GM23338 (cell line): ENCODE measurements at regions not wholly inside any gene's neighbourhood (a gene's known extent, or its start where the extent isn't known, plus 50 kb on each side); places are given as distances from the start of the nearest gene placed in this dataset.

Source experiments
- ATAC-seq: fragments of 200-7000 bp; cut with Tn5 transposase; 3 replicates; pipeline ENCODE4 v1.9.1; 2020
- DNase-seq: peaks from one replicate; pipeline ENCODE4 v3.0.0-alpha.2; 2015; ENCODE audit warnings: low spot score
- H2AFZ ChIP-seq: fragments of 200-600 bp; sonication (generic); 2 replicates; pipeline ENCODE4 v1.8.0; 2016; ENCODE audit warnings: antibody characterized with exemption, mild to moderate bottlenecking, moderate library complexity
- H3F3A ChIP-seq: fragments of 200-600 bp; sonication (generic); replicated peaks from 2 replicates; pipeline ENCODE4 v1.8.0; 2017; ENCODE audit warnings: antibody characterized with exemption, mixed run types, low read depth
- H3K27ac ChIP-seq: fragments of 200-600 bp; sonication (generic); 2 replicates; pipeline ENCODE4 v1.6.1; 2016; ENCODE audit warnings: low read depth
- H3K27me3 ChIP-seq: fragments of 200-600 bp; sonication (generic); 2 replicates; pipeline ENCODE4 v1.8.0; 2016; ENCODE audit warnings: mild to moderate bottlenecking, mixed run types, moderate library complexity; ENCODE audit not compliant: insufficient read depth
- H3K36me3 ChIP-seq: fragments of 200-600 bp; sonication (generic); 2 replicates; pipeline ENCODE4 v1.8.0; 2016; ENCODE audit warnings: mild to moderate bottlenecking; ENCODE audit not compliant: insufficient read depth
- H3K4me1 ChIP-seq: fragments of 200-600 bp; sonication (generic); 2 replicates; pipeline ENCODE4 v1.8.0; 2016; ENCODE audit warnings: mild to moderate bottlenecking, moderate library complexity; ENCODE audit not compliant: insufficient read depth
- H3K4me2 ChIP-seq: fragments of 200-600 bp; sonication (generic); 2 replicates; pipeline ENCODE4 v1.7.1; 2017; ENCODE audit warnings: mixed run types
- H3K4me3 ChIP-seq: fragments of 200-600 bp; sonication (generic); 2 replicates; pipeline ENCODE4 v1.6.1; 2016; ENCODE audit warnings: mixed run types
- H3K79me2 ChIP-seq: fragments of 200-600 bp; sonication (generic); replicated peaks from 2 replicates; pipeline ENCODE4 v1.8.0; 2017; ENCODE audit warnings: mild to moderate bottlenecking; ENCODE audit not compliant: insufficient read depth
- H3K9me2 ChIP-seq: fragments of 200-600 bp; sonication (generic); 2 replicates; pipeline ENCODE4 v1.8.0; 2017; ENCODE audit not compliant: insufficient read depth
- H4K20me1 ChIP-seq: fragments of 200-600 bp; sonication (generic); replicated peaks from 2 replicates; pipeline ENCODE4 v1.8.0; 2017; ENCODE audit warnings: mild to moderate bottlenecking; ENCODE audit not compliant: insufficient read depth
- H3K27ac Mint-ChIP-seq: 2 replicates; pipeline ENCODE4 v1.8.0; 2020; ENCODE audit warnings: inconsistent platforms, mild to moderate bottlenecking, moderate library complexity, mixed read lengths
- H3K27me3 Mint-ChIP-seq: 3 replicates; pipeline ENCODE4 v1.8.0; 2022; ENCODE audit warnings: low read depth, mild to moderate bottlenecking, moderate library complexity, mixed read lengths, inconsistent platforms; ENCODE audit not compliant: insufficient read depth, poor library complexity
- H3K36me3 Mint-ChIP-seq: 3 replicates; pipeline ENCODE4 v1.8.0; 2021; ENCODE audit warnings: low read depth, mild to moderate bottlenecking, inconsistent platforms, moderate library complexity, mixed read lengths
- H3K4me1 Mint-ChIP-seq: 3 replicates; pipeline ENCODE4 v1.8.0; 2020; ENCODE audit warnings: mild to moderate bottlenecking, inconsistent platforms, mixed read lengths
- H3K4me3 Mint-ChIP-seq: 3 replicates; pipeline ENCODE4 v1.8.0; 2021; ENCODE audit warnings: moderate library complexity, mild to moderate bottlenecking, inconsistent platforms, mixed read lengths
- H3K9me3 Mint-ChIP-seq: 3 replicates; pipeline ENCODE4 v1.8.0; 2020; ENCODE audit warnings: moderate library complexity, mild to moderate bottlenecking, inconsistent platforms, mixed read lengths
- CREB1 ChIP-seq: fragments of 250-450 bp; sonication (Bioruptor Pico); IDR thresholded peaks from 2 replicates; pipeline ENCODE4 v1.5.0; 2020; ENCODE audit warnings: low read depth, mild to moderate bottlenecking, moderate library complexity
- CTCF ChIP-seq, 2 experiments: fragments of 200-600 bp in 1 of 2; sonication (generic) in 1 of 2; conservative IDR thresholded peaks; 2 replicates each; pipeline versions ENCODE4 v1.5.1 to v1.6.1; 2016 to 2017; ENCODE audit warnings: antibody characterized with exemption in 2 of 2, low read depth in 2 of 2, mild to moderate bottlenecking in 2 of 2, moderate library complexity in 1 of 2
- ETS1 ChIP-seq: IDR thresholded peaks from 2 replicates; pipeline ENCODE4 v1.6.1; 2016; ENCODE audit warnings: antibody characterized with exemption
- EZH2 ChIP-seq: fragments of 200-600 bp; sonication (generic); IDR thresholded peaks from one replicate; pipeline ENCODE4 v1.8.0; 2017; ENCODE audit warnings: antibody characterized with exemption, mild to moderate bottlenecking, low read depth; ENCODE audit not compliant: unreplicated experiment
- EZH2phosphoT487 ChIP-seq: fragments of 200-600 bp; sonication (generic); IDR thresholded peaks from one replicate; pipeline ENCODE4 v1.8.1; 2018; ENCODE audit warnings: antibody characterized with exemption; ENCODE audit not compliant: unreplicated experiment
- JUNB ChIP-seq: IDR thresholded peaks from one replicate; pipeline ENCODE4 v1.6.1; 2016; ENCODE audit warnings: antibody characterized with exemption; ENCODE audit not compliant: unreplicated experiment
- NANOG ChIP-seq: IDR thresholded peaks from 2 replicates; pipeline ENCODE4 v1.6.1; 2016; ENCODE audit warnings: antibody characterized with exemption, borderline replicate concordance
- POLR2AphosphoS5 ChIP-seq: IDR thresholded peaks from 2 replicates; pipeline ENCODE4 v1.6.1; 2016; ENCODE audit warnings: antibody characterized with exemption, low read depth
- REST ChIP-seq: IDR thresholded peaks from one replicate; pipeline ENCODE4 v1.6.1; 2018; ENCODE audit warnings: antibody characterized with exemption; ENCODE audit not compliant: unreplicated experiment
- STAT1 ChIP-seq: IDR thresholded peaks from one replicate; pipeline ENCODE4 v1.6.1; 2016; ENCODE audit warnings: antibody characterized with exemption; ENCODE audit not compliant: unreplicated experiment
- ZNF114 ChIP-seq: fragments of 250-450 bp; sonication (Bioruptor Pico); IDR thresholded peaks from 2 replicates; pipeline ENCODE4 v1.5.0; 2020; ENCODE audit warnings: mild to moderate bottlenecking, moderate library complexity
- ZNF331 ChIP-seq: fragments of 250-450 bp; sonication (Bioruptor Pico); IDR thresholded peaks from 2 replicates; pipeline ENCODE4 v1.5.0; 2020; ENCODE audit warnings: low read depth, mild to moderate bottlenecking, moderate library complexity
- ZNF462 ChIP-seq: fragments of 250-450 bp; sonication (Bioruptor Pico); IDR thresholded peaks from 2 replicates; pipeline ENCODE4 v1.5.0; 2020; ENCODE audit warnings: mild to moderate bottlenecking, moderate library complexity

DNA sequence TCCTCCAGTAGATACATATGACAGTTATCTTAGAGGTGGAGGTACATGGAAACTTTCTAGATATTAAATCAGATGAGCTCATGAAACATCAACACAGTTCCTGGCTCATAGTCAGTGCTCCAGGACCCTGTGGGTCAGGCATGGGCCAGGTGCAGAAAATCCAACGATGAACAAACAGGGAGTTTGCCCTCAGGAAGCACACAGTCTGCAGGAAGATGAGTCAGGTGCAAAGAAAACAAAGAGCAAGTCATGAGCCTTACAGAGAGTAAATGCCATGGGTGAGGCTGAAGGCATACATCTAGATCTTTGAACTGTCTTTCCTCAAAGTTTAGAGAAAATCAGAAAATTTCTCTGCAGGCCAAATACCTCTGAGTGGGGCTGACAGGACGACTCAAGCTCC lies 184.2 kb upstream of the TPM1 start:
- DNase-seq, result no peak
- no peak for TF ChIP-seq ZNF462
- no peak for TF ChIP-seq JUNB
- TF ChIP-seq CREB1 (CRISPR knock-in tag), result no peak
- no peak for TF ChIP-seq ETS1
- no peak for TF ChIP-seq POLR2AphosphoS5
- no peak for TF ChIP-seq EZH2phosphoT487
- TF ChIP-seq STAT1, result no peak
- TF ChIP-seq CTCF (conservative IDR thresholded peaks at IDR 0.05; ENCODE audit: low read depth in 2 of 2), result no peak
- TF ChIP-seq EZH2, result no peak
- no peak for TF ChIP-seq ZNF114 (CRISPR knock-in tag)
- TF ChIP-seq ZNF331 (CRISPR knock-in tag), result no peak
- TF ChIP-seq REST, result no peak
- no peak for TF ChIP-seq NANOG
- Histone ChIP-seq H2AFZ (0 out of 2 replicates have a peak overlapping the region, but pooled peaks have one; percentile 23), H3K4me2 (no peak overlapping the region), H3K27ac (no peak overlapping the region), H3K9me2 (no peaks in the 10 kb centered on the region), H3K36me3 (no peaks in the 10 kb centered on the region), H3K27me3 (no peaks in the 10 kb centered on the region), H3K4me1 (no peaks in the 10 kb centered on the region), H4K20me1 (no peaks in the 10 kb centered on the region), H3K4me3 (no peak overlapping the region), H3F3A (no peaks in the 10 kb centered on the region), H3K79me2 (no peaks in the 10 kb centered on the region)
- no peak for ATAC-seq
- Mint-ChIP-seq H3K27ac (no peak overlapping the region), H3K27me3 (peaks cover 6% of the 10 kb centered on the region), H3K4me1 (peaks cover 10% of the 10 kb centered on the region), H3K9me3 (peaks cover 6% of the 10 kb centered on the region; the same call in 1 of the 3 replicates), H3K36me3 (peaks cover 6% of the 10 kb centered on the region), H3K4me3 (no peak overlapping the region)
